GM23248 (cell line): ENCODE measurements at regions not wholly inside any gene's neighbourhood (a gene's known extent, or its start where the extent isn't known, plus 50 kb on each side); places are given as distances from the start of the nearest gene placed in this dataset.

ENCODE experiments used
- EZH2 ChIP-seq: fragments of 200-600 bp; sonication (generic); IDR thresholded peaks from 2 replicates; pipeline ENCODE4 v1.6.1; 2018; ENCODE audit warnings: antibody characterized with exemption, mild to moderate bottlenecking; ENCODE audit not compliant: insufficient read depth, poor library complexity, severe bottlenecking
- EZH2phosphoT487 ChIP-seq: fragments of 200-600 bp; sonication (generic); IDR thresholded peaks from 2 replicates; pipeline ENCODE4 v1.6.1; 2018; ENCODE audit warnings: antibody characterized with exemption, moderate library complexity, mild to moderate bottlenecking, low read depth; ENCODE audit not compliant: insufficient read depth

DNA sequence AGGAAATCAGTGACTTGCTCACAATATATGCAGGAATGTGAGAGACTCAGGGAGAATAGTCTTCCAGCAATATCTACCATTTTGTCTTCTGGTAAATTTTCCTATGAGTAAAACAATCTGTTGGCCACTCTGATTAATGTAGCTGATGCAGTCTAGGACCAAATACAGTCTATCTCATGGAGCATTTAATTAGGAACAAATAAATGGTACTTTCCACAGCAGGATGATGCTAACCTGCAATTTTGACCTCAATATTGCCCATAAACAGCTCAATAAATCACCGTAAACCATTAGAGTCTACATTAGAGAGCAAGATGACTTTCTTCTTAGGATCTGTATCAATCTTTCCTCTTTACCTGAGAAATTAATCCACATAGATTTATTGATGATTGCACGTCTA, 567.7 kb upstream of the B3GALT2 start:
- no peak for TF ChIP-seq EZH2phosphoT487
- TF ChIP-seq EZH2: no peak
